ENCODE measurements at regions not wholly inside any gene's neighbourhood (a gene's known extent, or its start where the extent isn't known, plus 50 kb on each side); places are given as distances from the start of the nearest gene placed in this dataset.

- DNase-seq (ENCODE audit: low read depth), result no peak
These were observed 443.0 kb upstream of the RGPD4 start for GRCh38 chr2:107383691-107384090.

GRCh38 chr2:107384422-107384821, 442.3 kb upstream of the RGPD4 start:
- no peak for DNase-seq (ENCODE audit: low read depth)

- no peak for DNase-seq (ENCODE audit: low read depth)
These were observed 440.8 kb upstream of the RGPD4 start for GRCh38 chr2:107385921-107386320.

GRCh38 chr2:107392241-107392704, 434.4 kb upstream of the RGPD4 start:
- no peak for DNase-seq (ENCODE audit: low read depth)

GRCh38 chr2:107393516-107393915, 433.2 kb upstream of the RGPD4 start:
- no peak for DNase-seq (ENCODE audit: low read depth)

GRCh38 chr2:107398683-107399082, 428.0 kb upstream of the RGPD4 start:
- DNase-seq (ENCODE audit: low read depth), result no peak

GRCh38 chr2:107402330-107402729, 424.4 kb upstream of the RGPD4 start:
- DNase-seq (ENCODE audit: low read depth), result no peak

GRCh38 chr2:107405261-107405660, 421.4 kb upstream of the RGPD4 start:
- DNase-seq (ENCODE audit: low read depth), result no peak

- DNase-seq (ENCODE audit: low read depth), result no peak
These were observed 419.7 kb upstream of the RGPD4 start for GRCh38 chr2:107407017-107407416.

- DNase-seq (ENCODE audit: low read depth), result no peak
These were observed 418.7 kb upstream of the RGPD4 start for GRCh38 chr2:107407974-107408373.

- no peak for DNase-seq (ENCODE audit: low read depth)
These were observed 415.4 kb upstream of the RGPD4 start for GRCh38 chr2:107411267-107411666.

GRCh38 chr2:107412209-107412904, 414.3 kb upstream of the RGPD4 start:
- DNase-seq (ENCODE audit: low read depth), result peak; percentile 38

- peak; percentile 30 for DNase-seq (ENCODE audit: low read depth)
These were observed 413.7 kb upstream of the RGPD4 start for GRCh38 chr2:107412981-107413380.

- no peak for DNase-seq (ENCODE audit: low read depth)
These were observed 412.3 kb upstream of the RGPD4 start for GRCh38 chr2:107414376-107414775.

GRCh38 chr2:107418708-107419107, 408.0 kb upstream of the RGPD4 start:
- DNase-seq (ENCODE audit: low read depth), result no peak

GRCh38 chr2:107419191-107419590, 407.5 kb upstream of the RGPD4 start:
- no peak for DNase-seq (ENCODE audit: low read depth)

- no peak for DNase-seq (ENCODE audit: low read depth)
These were observed 397.9 kb upstream of the RGPD4 start for GRCh38 chr2:107428781-107429180.

- no peak for DNase-seq (ENCODE audit: low read depth)
These were observed 396.7 kb upstream of the RGPD4 start for GRCh38 chr2:107430006-107430405.

GRCh38 chr2:107430596-107431266, 396.0 kb upstream of the RGPD4 start:
- DNase-seq (ENCODE audit: low read depth), result no peak

- no peak for DNase-seq (ENCODE audit: low read depth)
These were observed 390.4 kb upstream of the RGPD4 start for GRCh38 chr2:107436281-107436680.

GRCh38 chr2:107437265-107437664, 389.4 kb upstream of the RGPD4 start:
- no peak for DNase-seq (ENCODE audit: low read depth)

- no peak for DNase-seq (ENCODE audit: low read depth)
These were observed 388.9 kb upstream of the RGPD4 start for GRCh38 chr2:107437807-107438206.

- DNase-seq (ENCODE audit: low read depth), result no peak
These were observed 378.5 kb upstream of the RGPD4 start for GRCh38 chr2:107448160-107448559.

GRCh38 chr2:107461301-107461700, 365.4 kb upstream of the RGPD4 start:
- DNase-seq (ENCODE audit: low read depth), result no peak

Data from EH (cell line).